ENCODE measurements at regions not wholly inside any gene's neighbourhood (a gene's known extent, or its start where the extent isn't known, plus 50 kb on each side); places are given as distances from the start of the nearest gene placed in this dataset.

DNA sequence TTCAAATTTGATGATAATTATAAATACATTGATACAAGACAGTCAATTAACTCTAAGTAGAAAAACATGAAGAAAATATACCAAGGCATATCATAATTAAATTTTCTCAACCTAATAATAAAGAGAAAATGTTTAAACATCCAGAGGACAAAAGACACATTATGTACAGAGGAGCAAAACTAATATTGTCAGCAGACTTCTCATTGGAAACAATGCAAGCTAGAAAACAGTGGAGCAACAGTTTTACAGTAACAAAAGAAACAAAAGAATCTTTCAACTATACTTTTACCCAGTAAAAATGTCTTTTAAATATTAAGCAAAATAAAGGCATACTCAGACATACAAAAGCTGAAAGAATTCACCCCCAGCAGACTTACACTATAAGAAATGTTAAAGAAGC, 238.0 kb downstream of the TMA16 start:
- TF ChIP-seq POLR2A (IDR thresholded peaks at IDR 0.05) (no peak), CTCF (IDR thresholded peaks at IDR 0.05) (no peak), POLR2AphosphoS5 (IDR thresholded peaks at IDR 0.05) (no peak)

Measured in stomach (tissue), 4 donors.